ENCODE measurements at regions not wholly inside any gene's neighbourhood (a gene's known extent, or its start where the extent isn't known, plus 50 kb on each side); places are given as distances from the start of the nearest gene placed in this dataset.
"Not testable (repeated sequence)": the region's sequence is repeated elsewhere in the genome, so short reads cannot be mapped to it uniquely, and the experiment has no call there.

- intact Hi-C loops (cut with DNase I): no loop called here
- Histone ChIP-seq H3K27me3 (no peaks in the 10 kb centered on the region), H3K9me3 (no peaks in the 10 kb centered on the region), H3K36me3 (no peaks in the 10 kb centered on the region), H3K4me1 (no peaks in the 10 kb centered on the region), H3K27ac (no peak overlapping the region), H3K4me3 (no peak overlapping the region)
- WGBS, 2 donors: 75 to 82% methylated on average over 1 of the region's 1 CpG
- no peak for TF ChIP-seq CTCF (IDR thresholded peaks at IDR 0.05)
- no peak for FAIRE-seq
- no peak for DNase-seq
- ATAC-seq: no peak
These were observed 971.3 kb upstream of the CDH18 start for GRCh38 chr5:20959347-20959746.

DNA sequence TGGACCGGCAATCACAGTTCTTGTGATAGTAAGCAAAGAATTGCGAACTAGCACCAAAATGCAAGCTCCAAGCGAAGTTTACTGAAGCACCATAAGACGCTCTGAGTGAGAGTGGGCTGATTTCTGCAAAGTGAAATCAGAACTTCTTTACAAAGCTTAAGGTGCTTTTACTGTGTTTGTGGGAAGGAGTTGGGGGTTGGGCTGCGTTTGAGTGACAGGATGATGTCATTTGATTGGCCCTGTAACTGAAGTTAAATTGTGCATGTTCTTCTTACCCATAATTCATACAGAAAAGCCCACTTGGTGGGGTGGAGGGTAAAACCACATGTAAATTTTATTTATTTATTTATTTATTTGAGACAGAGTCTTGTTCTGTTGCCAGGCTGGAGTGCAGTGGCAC lies 970.6 kb upstream of the CDH18 start:
- WGBS, 2 donors: 75 to 81% methylated on average over 5 of the region's 5 CpGs
- intact Hi-C loops (cut with DNase I): no loop called here
- no peak for ATAC-seq
- no peak for FAIRE-seq
- TF ChIP-seq CTCF (IDR thresholded peaks at IDR 0.05): no peak
- no peak for DNase-seq
- no peak overlapping the region for H3K27ac ChIP-seq
- no peaks in the 10 kb centered on the region for H3K9me3 ChIP-seq
- H3K4me1 ChIP-seq: no peaks in the 10 kb centered on the region
- H3K36me3 ChIP-seq: no peaks in the 10 kb centered on the region
- H3K27me3 ChIP-seq: no peaks in the 10 kb centered on the region
- no peak overlapping the region for H3K4me3 ChIP-seq

GRCh38 chr5:20956134-20956533 lies 968.1 kb upstream of the CDH18 start:
- no peak overlapping the region for H3K4me3 ChIP-seq
- intact Hi-C loops (cut with DNase I): no loop called here
- no peaks in the 10 kb centered on the region for H3K9me3 ChIP-seq
- DNase-seq (no peak), ATAC-seq (no peak), FAIRE-seq (no peak)
- no peaks in the 10 kb centered on the region for H3K4me1 ChIP-seq
- no peak overlapping the region for H3K27ac ChIP-seq
- no peaks in the 10 kb centered on the region for H3K27me3 ChIP-seq
- WGBS, 2 donors: 48 to 87% methylated on average over 2 of the region's 2 CpGs
- no peaks in the 10 kb centered on the region for H3K36me3 ChIP-seq
- no peak for TF ChIP-seq CTCF (IDR thresholded peaks at IDR 0.05)

DNA sequence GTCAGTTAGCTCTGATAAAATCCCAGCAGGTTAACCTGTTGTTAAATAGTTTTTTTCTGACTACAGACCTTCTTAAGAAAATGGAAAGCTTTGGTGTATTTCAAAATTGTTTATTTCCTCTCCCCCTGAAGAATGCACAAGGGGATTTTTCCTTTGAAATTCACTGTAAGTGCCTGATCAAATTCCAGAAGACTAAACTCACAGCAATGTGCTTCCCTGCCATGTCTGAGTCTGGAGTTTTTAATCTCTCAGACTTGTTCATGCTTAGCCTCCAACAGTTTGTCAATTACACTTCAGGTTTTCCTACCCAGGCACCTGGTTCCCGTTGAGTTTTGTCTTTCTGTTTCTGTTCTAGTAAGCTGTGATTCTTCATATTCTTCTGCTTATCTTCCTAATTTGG lies 961.6 kb upstream of the CDH18 start:
- Histone ChIP-seq H3K9me3 (no peaks in the 10 kb centered on the region), H3K4me3 (no peak overlapping the region), H3K27me3 (no peaks in the 10 kb centered on the region), H3K27ac (no peak overlapping the region), H3K4me1 (no peaks in the 10 kb centered on the region), H3K36me3 (no peaks in the 10 kb centered on the region)
- TF ChIP-seq CTCF (IDR thresholded peaks at IDR 0.05): no peak
- ATAC-seq (no peak), DNase-seq (no peak), FAIRE-seq (no peak)
- intact Hi-C loops (cut with DNase I): no loop called here
- 8 to 12% methylated on average over 1 of the region's 1 CpG for WGBS, 2 donors

DNA sequence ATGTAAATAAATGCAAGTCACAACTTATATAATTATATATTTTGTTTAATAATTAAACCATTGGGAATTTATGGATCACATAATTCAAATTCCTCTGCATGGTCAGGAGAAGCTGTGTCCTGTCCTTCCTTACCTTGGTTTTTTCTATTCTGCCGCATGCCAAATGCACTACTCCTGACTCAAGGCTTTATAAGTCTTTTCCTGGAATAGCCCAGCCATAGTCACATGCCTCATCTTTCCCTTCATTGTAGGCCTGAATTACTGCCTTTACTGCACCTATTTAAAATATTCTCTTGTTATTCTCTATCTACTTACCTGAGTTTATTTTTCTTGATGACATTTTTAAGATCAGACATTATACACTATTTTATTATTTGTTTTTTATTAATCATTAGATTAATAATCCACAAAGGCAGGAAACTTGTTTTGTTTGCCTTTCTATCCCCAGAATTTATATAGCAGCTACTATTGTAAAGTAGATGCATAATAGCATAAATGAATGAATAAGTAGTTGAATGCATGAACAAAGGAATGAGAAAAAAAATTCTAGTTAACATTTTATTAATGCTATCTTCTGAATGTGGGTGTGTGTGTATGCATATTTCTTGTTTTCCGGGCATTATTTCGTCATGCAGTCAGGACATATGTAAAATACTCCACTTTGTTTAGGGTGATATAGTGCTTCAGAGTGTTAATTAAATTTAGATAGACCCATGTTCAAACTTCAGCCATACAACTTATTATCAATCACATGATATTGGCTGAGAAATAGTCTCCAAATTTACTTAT lies 955.4 kb upstream of the CDH18 start:
- DNase-seq; H3K4me3 ChIP-seq; intact Hi-C loops (cut with DNase I); H3K36me3 ChIP-seq; H3K9me3 ChIP-seq; H3K27ac ChIP-seq; ATAC-seq; H3K27me3 ChIP-seq; H3K4me1 ChIP-seq: not testable (repeated sequence)
- 58 to 73% methylated on average over 3 of the region's 3 CpGs for WGBS, 2 donors
- FAIRE-seq: peak; percentile 32

DNA sequence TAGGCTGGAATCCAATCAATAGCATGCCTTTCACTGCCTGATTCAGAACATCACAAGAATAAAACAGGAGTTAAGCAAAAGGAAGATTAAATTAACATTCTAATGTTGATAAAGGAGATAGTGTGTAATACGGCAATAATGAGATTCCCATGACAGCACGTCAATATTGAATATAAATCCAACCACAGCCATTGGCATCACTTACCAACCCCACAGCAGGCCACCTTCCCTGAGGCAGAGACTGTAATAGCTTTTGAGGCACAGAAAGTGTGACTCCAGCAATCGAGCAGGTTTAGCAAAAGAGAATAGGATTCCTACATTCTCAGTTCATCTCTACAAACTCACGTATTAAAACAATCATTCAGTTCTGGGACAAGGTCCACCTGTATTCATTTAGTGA lies 954.6 kb upstream of the CDH18 start:
- WGBS, 2 donors: 27 to 28% methylated on average over 4 of the region's 4 CpGs

DNA sequence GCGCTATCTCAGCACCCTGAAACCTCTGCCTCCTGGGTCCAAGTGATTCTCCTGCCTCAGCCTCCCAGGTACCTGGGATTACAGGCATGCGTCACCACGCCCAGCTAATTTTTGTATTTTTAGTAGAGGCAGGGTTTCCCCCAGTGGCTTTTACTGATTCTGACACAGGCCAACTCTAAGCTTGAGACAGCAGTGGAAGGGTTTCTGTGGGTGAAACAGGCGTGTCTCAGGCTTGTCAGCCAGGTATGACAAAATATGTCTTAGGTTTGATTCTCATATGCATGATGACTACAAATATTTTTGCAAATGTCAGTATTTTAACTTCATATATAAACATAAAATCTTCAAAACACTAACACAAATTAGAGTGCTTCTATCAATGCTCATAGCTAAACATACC lies 952.8 kb upstream of the CDH18 start:
- H3K4me1 ChIP-seq; ATAC-seq; DNase-seq; H3K9me3 ChIP-seq; H3K4me3 ChIP-seq; H3K27ac ChIP-seq; intact Hi-C loops (cut with DNase I); H3K27me3 ChIP-seq; H3K36me3 ChIP-seq; FAIRE-seq: not testable (repeated sequence)
- 76 to 84% methylated on average over 3 of the region's 4 CpGs for WGBS, 2 donors

More for the DNA sequence above, 954.6 kb upstream of the CDH18 start:
- intact Hi-C loops (cut with DNase I); FAIRE-seq; H3K27ac ChIP-seq; H3K36me3 ChIP-seq; DNase-seq; H3K27me3 ChIP-seq; H3K4me3 ChIP-seq; H3K9me3 ChIP-seq; ATAC-seq; H3K4me1 ChIP-seq: not testable (repeated sequence)

GRCh38 chr5:20890936-20891335 lies 902.9 kb upstream of the CDH18 start:
- 77 to 83% methylated on average over 5 of the region's 5 CpGs for WGBS, 2 donors
- H3K36me3 ChIP-seq; H3K27me3 ChIP-seq; DNase-seq; H3K4me1 ChIP-seq; H3K4me3 ChIP-seq; H3K9me3 ChIP-seq; ATAC-seq; intact Hi-C loops (cut with DNase I); H3K27ac ChIP-seq; FAIRE-seq: not testable (repeated sequence)

GRCh38 chr5:20875726-20876125 lies 887.7 kb upstream of the CDH18 start:
- FAIRE-seq; H3K36me3 ChIP-seq; DNase-seq; H3K4me3 ChIP-seq; H3K27ac ChIP-seq; ATAC-seq; H3K27me3 ChIP-seq; intact Hi-C loops (cut with DNase I); H3K9me3 ChIP-seq; H3K4me1 ChIP-seq: not testable (repeated sequence)
